ENCODE measurements at regions not wholly inside any gene's neighbourhood (a gene's known extent, or its start where the extent isn't known, plus 50 kb on each side); places are given as distances from the start of the nearest gene placed in this dataset.

- TF ChIP-seq CTCF (IDR thresholded peaks at IDR 0.05; ENCODE audit: low read length): no peak
- no peak for TF ChIP-seq EZH2 (optimal IDR thresholded peaks at IDR 0.05; ENCODE audit: low read depth, low read length)
- Histone ChIP-seq H3K4me2 (ENCODE audit: low read depth, low read length) (no peak overlapping the region), H3K9ac (ENCODE audit: low read length) (no peak overlapping the region), H3F3A (ENCODE audit: insufficient read depth, low read length) (no peaks in the 10 kb centered on the region), H3K4me1 (ENCODE audit: low read length) (no peaks in the 10 kb centered on the region), H3K27me3 (replicated peaks; ENCODE audit: insufficient read depth, low read length) (no peaks in the 10 kb centered on the region), H3K27ac (ENCODE audit: low read length) (no peak overlapping the region), H2AFZ (ENCODE audit: low read length) (no peak overlapping the region), H3K36me3 (replicated peaks; ENCODE audit: insufficient read depth, low read length) (no peaks in the 10 kb centered on the region), H3K79me2 (ENCODE audit: low read length) (no peaks in the 10 kb centered on the region), H4K20me1 (ENCODE audit: insufficient read depth, low read length) (no peaks in the 10 kb centered on the region), H3K9me2 (replicated peaks; ENCODE audit: insufficient read depth, low read length) (no peaks in the 10 kb centered on the region), H3K9me3 (replicated peaks; ENCODE audit: insufficient read depth, low read length) (no peaks in the 10 kb centered on the region), H3K4me3 (ENCODE audit: low read length) (no peak overlapping the region)
- DNase-seq: no peak
Observed at GRCh38 chr1:218048828-218049420, 236.2 kb upstream of the RRP15 start.

GRCh38 chr1:218049641-218050040 lies 235.5 kb upstream of the RRP15 start:
- Histone ChIP-seq H3K9me3 (replicated peaks; ENCODE audit: insufficient read depth, low read length) (no peaks in the 10 kb centered on the region), H4K20me1 (ENCODE audit: insufficient read depth, low read length) (no peaks in the 10 kb centered on the region), H3K4me3 (ENCODE audit: low read length) (no peak overlapping the region), H3K27me3 (replicated peaks; ENCODE audit: insufficient read depth, low read length) (no peaks in the 10 kb centered on the region), H3K9me2 (replicated peaks; ENCODE audit: insufficient read depth, low read length) (no peaks in the 10 kb centered on the region), H3F3A (ENCODE audit: insufficient read depth, low read length) (no peaks in the 10 kb centered on the region), H3K79me2 (ENCODE audit: low read length) (no peaks in the 10 kb centered on the region), H3K9ac (ENCODE audit: low read length) (no peak overlapping the region), H3K4me1 (ENCODE audit: low read length) (no peaks in the 10 kb centered on the region), H3K27ac (ENCODE audit: low read length) (no peak overlapping the region), H2AFZ (ENCODE audit: low read length) (no peak overlapping the region), H3K4me2 (ENCODE audit: low read depth, low read length) (no peak overlapping the region), H3K36me3 (replicated peaks; ENCODE audit: insufficient read depth, low read length) (no peaks in the 10 kb centered on the region)
- TF ChIP-seq EZH2phosphoT487 (IDR thresholded peaks at IDR 0.05; ENCODE audit: low read length) (no peak), CTCF (IDR thresholded peaks at IDR 0.05; ENCODE audit: low read length) (no peak), EZH2 (optimal IDR thresholded peaks at IDR 0.05; ENCODE audit: low read depth, low read length) (no peak)
- DNase-seq: no peak

GRCh38 chr1:218058730-218059129 lies 226.4 kb upstream of the RRP15 start:
- H3K36me3 ChIP-seq (replicated peaks; ENCODE audit: insufficient read depth, low read length): no peaks in the 10 kb centered on the region
- H3K9me3 ChIP-seq (replicated peaks; ENCODE audit: insufficient read depth, low read length): no peaks in the 10 kb centered on the region
- H3K4me3 ChIP-seq (ENCODE audit: low read length): no peak overlapping the region
- H3K9me2 ChIP-seq (replicated peaks; ENCODE audit: insufficient read depth, low read length): no peaks in the 10 kb centered on the region
- no peak overlapping the region for H2AFZ ChIP-seq (ENCODE audit: low read length)
- no peaks in the 10 kb centered on the region for H4K20me1 ChIP-seq (ENCODE audit: insufficient read depth, low read length)
- H3K27ac ChIP-seq (ENCODE audit: low read length): no peak overlapping the region
- H3K9ac ChIP-seq (ENCODE audit: low read length): no peak overlapping the region
- no peaks in the 10 kb centered on the region for H3K4me1 ChIP-seq (ENCODE audit: low read length)
- TF ChIP-seq CTCF (IDR thresholded peaks at IDR 0.05; ENCODE audit: low read length): no peak
- no peak for TF ChIP-seq EZH2 (optimal IDR thresholded peaks at IDR 0.05; ENCODE audit: low read depth, low read length)
- TF ChIP-seq EZH2phosphoT487 (IDR thresholded peaks at IDR 0.05; ENCODE audit: low read length): no peak
- no peaks in the 10 kb centered on the region for H3K79me2 ChIP-seq (ENCODE audit: low read length)
- no peak for DNase-seq
- H3F3A ChIP-seq (ENCODE audit: insufficient read depth, low read length): no peaks in the 10 kb centered on the region
- H3K27me3 ChIP-seq (replicated peaks; ENCODE audit: insufficient read depth, low read length): no peaks in the 10 kb centered on the region
- H3K4me2 ChIP-seq (ENCODE audit: low read depth, low read length): no peak overlapping the region

Measured in MM.1S (cell line).